Esophagus squamous epithelium (tissue), 4 donors: ENCODE measurements at regions not wholly inside any gene's neighbourhood (a gene's known extent, or its start where the extent isn't known, plus 50 kb on each side); places are given as distances from the start of the nearest gene placed in this dataset.

Experiments used
- CTCF ChIP-seq, 6 experiments: fragments of 450-650 bp in 4 of 6; fragments of 200-600 bp in 2 of 6; sonication (generic) in 2 of 6; IDR thresholded peaks; one replicate each; pipeline ENCODE4 v1.5.1; 2016 to 2019; ENCODE audit warnings: antibody characterized with exemption in 6 of 6, mild to moderate bottlenecking in 4 of 6, moderate library complexity in 4 of 6
- POLR2A ChIP-seq, 4 donors: fragments of 450-650 bp; IDR thresholded peaks; one replicate each; pipeline ENCODE4 v1.6.1; 2017; ENCODE audit warnings: antibody characterized with exemption in 4 of 4, mild to moderate bottlenecking in 4 of 4, moderate library complexity in 3 of 4

DNA sequence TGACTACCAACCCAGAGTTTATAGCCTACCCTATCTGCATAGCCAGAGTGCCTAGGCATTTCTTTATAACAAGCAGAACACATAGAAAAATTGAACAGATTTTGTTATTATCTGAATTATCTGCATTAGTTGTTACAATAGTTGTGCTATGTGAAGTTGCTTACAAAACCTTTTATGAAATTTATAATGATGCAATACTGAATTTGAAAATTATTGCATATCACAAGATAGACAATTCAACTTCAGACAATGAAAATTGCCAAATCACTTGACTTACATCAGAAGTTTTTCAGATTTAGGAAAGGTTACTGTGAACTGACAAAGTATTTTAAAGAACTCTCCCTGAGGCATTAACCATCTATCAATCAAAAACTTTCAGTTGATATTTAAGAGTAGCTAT is 437.9 kb upstream of the PIK3C3 start:
- no peak for TF ChIP-seq CTCF (IDR thresholded peaks at IDR 0.05)
- TF ChIP-seq POLR2A (IDR thresholded peaks at IDR 0.05), result no peak
